HG03354 (cell line): ENCODE measurements at regions not wholly inside any gene's neighbourhood (a gene's known extent, or its start where the extent isn't known, plus 50 kb on each side); places are given as distances from the start of the nearest gene placed in this dataset.

Experiments
- ATAC-seq: cut with Tn5 transposase; IDR thresholded peaks from one replicate; pipeline ENCODE4 v1.9.1; 2021; ENCODE audit warnings: mild to moderate bottlenecking; ENCODE audit not compliant: unreplicated experiment, poor library complexity, severe bottlenecking

DNA sequence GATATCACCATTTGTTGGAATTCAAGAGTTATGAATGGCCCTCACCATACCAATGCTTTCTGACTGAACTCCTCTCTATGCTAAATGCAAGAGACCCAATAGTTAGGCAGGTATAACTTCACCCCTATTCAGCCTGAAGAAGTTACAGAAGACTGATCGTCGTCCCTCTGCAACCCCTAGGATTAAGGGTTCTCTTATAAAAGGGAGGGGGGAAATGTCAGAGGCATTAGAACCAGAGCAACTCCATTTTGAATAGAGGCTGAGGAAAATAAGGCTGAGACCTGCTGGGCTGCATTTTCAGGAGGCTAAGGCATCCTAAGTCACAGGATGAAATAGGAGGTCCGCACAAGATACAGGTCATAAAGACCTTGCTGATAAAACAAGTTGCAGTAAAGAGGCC lies 494.3 kb downstream of the SPRY1 start:
- ATAC-seq = no peak

DNA sequence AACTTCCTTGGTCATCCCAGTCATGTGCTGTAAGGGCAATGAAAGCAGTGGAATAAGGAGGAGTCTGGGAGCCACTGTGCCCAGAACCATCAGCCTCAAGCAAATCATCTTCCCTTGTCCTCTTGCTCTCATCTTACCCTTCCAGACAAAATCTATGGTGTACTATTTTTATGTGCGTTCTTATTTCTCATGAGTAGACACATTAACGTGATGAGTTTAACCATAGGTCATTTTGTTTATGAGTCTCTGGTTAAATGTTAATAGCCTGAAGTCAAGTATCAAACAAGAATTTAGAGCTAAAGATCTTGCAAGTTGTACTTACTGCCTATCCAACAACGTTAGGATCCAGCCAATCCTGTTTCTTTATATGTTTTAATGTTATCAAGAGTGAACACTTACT lies 495.3 kb downstream of the SPRY1 start:
- ATAC-seq = no peak

DNA sequence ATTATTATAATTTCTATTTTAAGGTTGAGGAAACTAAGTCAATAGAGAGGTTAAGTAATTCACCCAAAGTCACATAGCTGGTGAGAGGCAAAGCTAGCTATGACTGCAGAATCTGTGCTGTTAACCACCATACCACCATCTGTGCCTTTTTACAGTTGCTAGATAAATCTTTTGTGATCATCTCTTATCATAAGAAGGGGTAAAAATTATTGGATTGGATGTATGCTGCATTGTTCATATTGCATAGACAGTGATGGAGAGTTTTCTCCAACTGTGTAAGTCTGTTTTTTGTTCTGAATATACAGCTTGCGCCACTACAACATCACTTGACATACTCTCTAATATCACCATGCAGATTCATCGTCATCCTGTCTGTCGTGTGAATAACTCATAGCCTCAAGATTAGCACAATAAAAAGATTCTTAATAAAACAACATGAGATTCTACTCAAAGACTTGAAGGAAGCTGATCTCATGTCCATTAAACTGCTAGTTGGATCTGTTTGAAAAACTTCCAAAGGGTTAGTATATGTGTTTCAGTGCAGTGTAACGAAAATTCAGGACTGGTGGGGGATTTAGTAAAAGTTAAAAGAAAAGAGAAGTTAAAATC lies 495.9 kb downstream of the SPRY1 start:
- no peak for ATAC-seq

DNA sequence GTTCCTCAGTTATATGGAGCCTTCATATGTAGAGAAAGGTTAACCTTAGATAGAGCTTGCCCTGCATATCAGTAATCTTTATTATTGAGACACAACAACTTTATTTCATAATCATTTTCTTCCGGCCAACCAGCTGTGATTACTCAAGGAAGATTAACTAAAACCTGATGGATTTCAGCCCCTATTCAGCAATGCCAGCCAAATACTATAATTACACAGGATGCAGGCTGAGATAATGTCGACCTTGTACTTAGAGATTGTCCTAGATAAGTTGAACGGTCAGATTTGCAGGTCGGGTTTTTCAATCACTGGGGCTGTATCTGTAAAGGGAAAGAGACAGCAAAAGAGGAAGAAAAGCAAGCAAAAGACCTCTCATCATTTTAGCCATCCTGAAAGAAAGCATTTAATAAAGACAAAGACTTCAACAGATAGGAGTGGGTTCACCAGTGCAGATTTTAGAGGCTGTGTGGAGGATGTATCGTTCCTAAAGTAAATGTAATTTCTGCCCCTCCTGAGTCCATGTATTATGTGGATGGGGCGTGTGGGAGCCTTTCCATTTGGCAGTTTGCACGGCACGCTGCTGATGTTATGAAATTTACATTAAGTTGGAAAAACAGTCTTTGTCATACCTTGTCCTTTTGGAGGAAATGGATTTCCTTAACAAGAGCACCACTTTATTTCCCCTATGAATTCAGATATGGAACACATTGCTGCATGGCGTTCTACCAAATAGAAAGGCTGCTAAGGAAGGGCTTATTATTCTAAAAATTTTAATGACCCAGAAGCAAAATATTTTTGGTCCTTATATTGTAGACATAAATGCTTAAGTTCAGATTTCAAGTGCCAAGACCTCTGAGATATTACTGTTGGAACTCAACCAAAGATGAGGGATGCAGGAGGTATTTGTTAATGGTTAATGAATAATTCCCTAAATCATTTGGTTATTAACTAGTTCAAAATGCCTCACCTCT lies 496.7 kb downstream of the SPRY1 start:
- ATAC-seq = no peak

DNA sequence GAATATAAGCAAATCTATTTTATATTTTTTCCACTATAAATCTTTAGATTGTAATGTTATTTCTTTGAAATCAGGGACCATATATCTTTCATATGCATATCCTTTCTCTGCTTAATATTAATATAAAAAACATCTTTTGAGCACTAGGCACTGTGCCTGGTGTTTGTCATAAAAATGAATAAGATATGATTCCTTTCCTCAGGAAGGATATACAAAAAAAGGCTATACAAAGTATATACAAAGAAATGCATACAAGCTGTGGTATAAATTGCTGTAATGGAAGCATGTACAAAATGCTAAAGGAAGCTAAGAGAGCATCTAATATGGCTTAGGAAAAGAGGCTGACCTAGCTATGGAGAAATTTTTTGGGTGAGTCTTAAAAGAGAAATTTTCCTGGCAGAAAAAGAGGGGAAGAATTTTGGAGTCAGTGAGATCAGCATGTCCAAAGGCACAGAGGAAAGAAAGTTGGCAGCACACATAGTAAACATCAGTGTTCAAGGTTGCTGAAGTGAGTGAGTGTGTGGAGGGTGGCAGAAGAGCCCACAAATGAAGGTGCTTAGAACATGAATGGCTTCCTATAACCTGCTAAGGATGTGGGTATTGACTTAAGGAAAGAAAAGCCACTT lies 500.0 kb downstream of the SPRY1 start:
- ATAC-seq = no peak

DNA sequence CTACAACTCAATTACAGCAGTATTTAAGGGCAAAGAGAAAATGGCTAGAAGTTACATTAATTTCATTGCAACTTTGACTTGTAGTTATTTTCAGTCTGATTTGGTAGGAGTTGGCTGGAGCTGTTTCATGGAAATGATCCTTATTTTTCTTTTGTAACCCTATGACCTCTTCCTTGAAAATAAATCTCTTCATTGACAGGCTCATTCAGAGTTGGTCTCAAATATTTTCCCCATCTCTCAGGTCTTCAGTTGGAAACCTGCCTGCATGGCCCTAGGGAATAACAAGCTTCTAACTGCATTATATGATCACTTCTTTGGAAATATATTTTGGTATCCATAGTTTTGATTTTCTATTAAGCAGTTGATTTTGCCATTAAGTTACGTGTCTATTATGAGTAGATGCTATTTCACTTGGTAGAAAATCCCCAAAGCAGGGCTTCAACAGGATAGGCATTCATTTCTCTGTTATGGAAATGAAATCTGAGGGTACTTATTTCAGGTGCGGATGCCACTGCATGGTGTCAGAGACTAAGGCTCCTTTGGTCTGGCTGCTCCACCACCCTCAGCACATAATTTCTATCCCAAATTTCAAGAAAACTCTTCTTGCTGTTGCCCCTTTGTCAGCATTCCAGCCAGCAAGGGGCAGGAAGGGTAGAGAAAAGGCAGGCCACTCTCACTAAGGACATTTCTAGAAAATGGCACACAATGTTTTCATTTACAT lies 502.5 kb downstream of the SPRY1 start:
- ATAC-seq = no peak

DNA sequence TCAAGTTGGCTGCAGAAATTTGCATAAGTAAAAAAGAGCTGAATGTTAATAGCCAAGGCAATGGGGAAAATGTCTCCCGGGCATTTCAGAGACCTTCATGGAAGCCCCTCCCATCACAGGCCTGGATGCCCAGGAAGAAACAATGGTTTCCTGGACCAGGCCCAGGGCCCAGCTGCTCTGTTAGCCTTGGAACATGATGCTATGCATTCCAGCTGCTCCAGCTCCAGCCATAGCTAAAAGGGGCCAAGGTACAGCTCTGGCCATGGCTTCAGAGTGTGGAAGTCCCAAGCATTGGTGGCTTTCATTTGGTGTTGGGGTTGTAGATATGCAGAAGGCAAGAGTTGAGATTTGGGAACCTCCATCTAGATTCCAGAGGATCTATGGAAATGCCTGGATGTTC lies 508.3 kb downstream of the SPRY1 start:
- no peak for ATAC-seq

DNA sequence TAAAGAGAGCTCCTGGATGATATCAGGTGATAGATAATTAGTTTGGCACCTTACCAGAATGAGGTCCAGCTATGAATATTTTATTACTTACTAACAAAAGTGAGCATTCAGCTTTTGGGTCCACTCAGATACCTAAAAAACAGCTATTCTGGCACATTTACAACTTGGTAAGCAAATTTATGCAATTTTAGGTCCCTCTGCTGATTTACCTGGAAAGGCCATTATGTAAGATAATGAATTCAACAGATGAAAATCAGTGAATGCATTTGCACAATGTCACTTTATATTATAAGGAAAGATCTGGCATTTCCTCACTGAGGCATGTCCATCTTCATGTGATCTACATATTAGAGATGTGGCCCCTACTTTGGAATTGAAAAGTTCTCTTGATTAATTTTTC lies 517.0 kb downstream of the SPRY1 start:
- no peak for ATAC-seq

DNA sequence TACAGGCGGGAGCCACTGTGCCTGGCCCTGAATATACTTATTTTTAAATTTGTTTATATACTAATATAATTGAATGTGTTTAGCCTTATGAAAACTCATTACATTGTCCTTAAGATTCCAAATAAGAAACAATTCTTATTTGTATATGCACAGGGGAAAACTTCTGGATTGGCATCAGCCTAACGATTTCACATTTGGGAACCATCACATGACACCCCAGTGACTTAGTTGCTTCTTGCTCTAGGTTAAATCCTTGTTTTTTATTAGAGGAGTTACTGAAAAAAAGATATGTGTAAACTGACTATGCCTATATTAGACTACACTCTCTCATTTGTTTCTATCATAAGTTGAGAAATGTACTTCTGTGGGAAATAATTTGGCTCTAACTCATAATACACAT lies 520.2 kb downstream of the SPRY1 start:
- ATAC-seq = no peak

DNA sequence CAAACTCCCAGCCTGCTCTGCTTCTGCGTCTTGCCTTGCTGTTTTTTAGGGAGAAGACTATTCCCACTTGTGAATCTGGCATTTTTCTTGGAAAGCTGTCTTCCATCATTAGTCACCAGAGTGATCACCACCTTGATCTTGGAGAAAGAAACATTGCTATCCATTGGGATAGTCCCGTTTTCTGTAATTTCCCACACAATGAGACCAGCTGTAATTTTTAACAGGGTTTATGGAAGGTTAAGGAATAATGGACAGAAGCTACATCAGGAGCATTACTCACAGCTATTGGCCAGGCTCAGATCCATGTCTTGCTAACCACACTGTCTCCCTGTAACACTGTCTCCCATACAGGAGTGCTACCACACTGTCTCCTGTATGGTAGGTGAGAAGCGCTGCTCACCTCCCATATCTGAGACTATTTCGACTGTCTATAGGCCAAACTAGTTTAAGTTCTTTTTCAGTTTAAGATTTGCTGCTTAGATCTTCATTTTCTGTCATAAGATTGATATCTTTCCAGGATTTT lies 523.0 kb downstream of the SPRY1 start:
- ATAC-seq = no peak

DNA sequence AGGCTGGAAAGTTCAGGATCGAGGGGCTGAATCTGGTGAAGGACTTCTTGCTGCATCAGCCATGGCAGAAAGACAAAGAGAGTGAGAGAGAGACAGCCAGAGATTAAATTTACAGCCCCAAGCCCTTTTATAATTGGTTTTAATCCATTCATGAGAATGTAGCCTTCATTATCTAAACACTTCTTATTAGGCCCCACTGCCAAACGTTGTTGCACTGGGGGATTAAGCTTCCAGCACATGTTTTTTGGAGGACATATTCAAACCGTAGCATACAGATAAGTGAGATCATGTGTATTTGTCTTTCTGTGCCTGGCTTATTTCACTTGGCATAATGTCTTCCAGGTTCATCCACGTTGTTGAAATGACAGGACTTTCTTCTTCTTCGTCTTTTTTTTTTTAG lies 524.7 kb downstream of the SPRY1 start:
- ATAC-seq = no peak

DNA sequence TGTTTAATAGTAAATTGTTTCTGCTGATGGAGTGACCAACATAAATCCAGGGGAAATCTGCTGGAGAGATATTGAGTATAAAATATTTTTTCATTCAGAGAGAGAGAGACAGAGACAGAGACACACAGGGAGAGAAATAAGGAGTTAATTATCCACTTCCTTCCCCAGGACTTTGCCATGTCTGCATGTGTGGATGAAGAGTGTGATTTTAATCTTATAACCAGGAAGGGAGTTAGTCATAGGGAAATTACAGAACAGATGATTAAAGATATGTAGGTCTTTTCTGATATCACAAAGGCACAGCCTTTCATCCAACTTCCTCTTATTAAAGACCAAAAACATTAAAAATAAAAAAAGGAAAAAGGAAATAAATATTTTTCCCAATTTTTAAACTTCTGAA lies 526.3 kb downstream of the SPRY1 start:
- ATAC-seq = no peak

DNA sequence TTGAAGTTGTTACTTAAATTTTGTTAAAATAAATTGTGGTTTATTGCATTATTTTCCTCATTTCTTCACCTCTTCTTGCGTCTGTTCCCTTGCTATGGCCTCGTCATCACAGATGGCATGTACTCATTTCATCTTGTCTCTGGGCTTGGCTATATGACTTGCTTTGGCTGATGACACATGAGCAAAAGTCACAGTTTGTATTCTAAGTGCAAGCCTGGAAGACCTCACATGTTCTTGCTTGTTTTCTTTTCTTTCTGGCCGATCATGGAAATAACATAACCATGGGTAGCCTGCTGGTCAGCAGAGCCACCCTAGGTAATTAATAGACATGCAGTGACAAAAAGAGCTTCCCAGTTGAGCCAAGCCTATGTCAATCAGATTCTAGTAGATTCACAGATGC lies 527.9 kb downstream of the SPRY1 start:
- ATAC-seq = no peak

DNA sequence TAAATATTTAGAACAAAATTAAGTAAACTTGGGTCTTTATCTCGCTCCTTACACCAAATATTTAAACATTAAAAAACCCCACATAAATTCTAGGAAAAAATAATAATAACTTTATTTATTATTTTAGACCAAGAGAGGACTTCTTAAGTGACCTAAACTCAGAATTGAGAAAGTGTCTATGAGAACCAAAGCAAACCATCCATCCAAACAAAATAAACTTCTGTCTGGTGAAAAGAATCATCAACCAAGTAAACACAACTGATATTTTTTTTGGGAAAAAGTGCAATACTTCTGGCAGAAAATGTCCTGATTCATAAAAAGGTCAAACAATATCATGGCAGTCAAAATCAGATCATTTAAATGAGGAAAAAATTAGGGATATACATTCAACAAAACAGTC lies 533.0 kb downstream of the SPRY1 start:
- ATAC-seq = no peak

DNA sequence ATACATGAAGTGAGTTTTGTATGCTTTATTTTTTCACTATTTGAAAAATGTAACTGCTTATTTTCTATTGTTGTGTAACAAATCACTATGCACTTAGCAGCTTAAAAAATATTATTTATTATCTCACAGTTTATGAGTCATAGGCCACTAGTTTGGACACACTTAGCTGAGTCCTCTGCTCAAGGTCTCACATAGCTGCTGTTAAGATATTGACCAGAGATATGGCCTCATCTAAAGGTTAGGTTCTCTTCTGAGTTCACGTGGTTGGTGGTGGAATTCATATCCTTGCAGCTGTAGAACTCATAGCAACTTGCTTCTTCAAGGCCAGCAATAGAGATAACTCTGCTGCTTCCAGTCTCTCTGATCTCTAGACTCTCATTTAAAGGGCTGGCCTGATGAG lies 534.4 kb downstream of the SPRY1 start:
- ATAC-seq = no peak

DNA sequence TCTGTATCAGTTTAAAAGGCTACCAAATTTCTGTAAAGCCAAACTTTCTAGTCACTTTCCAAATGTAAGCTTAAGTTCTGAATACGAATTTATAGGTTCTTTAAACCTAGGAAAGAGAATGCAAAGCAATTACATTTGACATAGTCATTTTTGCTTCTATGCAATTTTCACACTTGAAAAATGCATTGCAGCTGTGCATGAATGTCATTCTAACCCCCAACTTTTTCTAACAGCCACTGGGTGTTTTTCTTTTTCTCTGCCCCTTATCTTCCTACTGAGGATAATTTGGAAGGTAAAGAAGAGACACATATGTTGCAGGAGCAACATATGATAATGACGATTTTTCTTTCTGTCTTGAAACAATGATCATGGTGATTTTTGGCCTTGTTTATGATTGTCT lies 537.5 kb downstream of the SPRY1 start:
- no peak for ATAC-seq

DNA sequence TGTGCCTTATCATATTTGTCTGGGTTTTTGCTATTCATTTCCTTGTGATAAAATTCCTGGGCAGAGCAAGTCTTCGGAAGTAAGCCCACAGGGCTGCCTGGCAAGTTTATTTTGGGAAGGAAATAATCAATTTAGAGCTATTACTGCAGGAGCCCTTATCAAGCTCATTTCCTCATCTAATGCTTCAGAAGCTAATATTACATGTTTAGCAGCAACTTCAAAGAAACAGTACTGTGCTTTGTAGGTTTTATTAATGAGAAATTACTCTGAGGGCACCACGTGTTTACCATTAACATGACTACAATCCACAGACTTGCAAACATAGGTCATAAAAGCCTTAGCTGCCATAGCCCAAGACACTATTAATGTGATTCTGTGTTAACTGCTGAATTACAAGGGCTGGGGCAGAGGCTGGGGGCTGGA lies 540.0 kb downstream of the SPRY1 start:
- no peak for ATAC-seq

DNA sequence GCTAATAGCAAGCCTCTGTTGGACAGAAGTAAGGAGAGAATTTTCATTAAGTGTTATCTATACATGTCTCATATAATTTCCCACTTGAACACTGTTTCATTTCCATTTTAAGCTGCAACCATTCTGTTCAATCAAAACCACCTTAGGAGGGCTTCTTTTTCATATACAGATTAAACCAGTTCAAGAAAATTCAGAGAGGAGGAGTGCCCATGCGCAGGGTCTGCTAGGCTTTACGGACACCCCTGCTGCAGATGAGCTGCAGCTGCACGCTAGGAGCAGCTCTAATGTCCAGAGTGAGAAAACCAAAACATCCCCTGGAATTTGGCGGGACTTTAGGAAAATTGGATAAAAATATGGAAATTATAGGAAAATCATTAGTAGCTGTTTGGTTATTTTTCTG lies 541.0 kb downstream of the SPRY1 start:
- ATAC-seq = no peak

DNA sequence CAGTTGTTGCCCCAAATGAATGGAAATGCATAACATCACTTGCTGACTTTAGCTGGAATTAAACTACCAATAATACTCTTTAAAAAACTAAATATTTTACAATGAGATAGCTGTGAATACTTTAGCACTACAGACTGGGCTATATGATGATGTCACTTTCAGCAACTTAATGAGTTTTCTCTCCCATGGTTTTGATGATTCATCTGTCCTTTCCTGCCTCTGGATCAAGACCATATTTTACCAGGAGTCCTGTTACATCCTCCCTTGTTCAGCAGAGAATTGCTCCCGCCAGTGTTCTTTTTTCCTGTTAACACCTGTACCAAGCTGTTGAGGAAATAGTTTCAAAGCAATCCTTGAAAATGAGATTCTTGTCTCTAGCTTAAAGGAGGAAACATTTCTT lies 543.0 kb downstream of the SPRY1 start:
- ATAC-seq = no peak

DNA sequence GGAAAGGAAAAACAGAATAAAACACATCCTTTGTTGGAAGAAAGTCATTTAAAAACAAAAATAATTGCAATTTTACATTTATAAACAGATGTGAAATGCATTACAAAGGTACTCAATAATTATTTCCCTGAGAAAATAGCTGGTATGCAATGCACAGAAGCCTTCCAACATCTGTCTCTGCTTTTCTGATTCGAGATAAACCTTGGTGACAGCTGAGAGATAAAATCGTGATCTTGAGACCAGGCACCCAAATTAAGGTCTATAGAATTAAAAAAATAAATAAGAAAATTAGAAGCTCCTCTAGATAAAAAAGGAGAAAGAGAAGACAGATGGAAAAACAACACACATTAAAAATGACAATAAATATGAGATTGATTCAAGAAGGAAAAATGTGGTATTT lies 544.0 kb downstream of the SPRY1 start:
- ATAC-seq = no peak
